ENCODE measurements at regions not wholly inside any gene's neighbourhood (a gene's known extent, or its start where the extent isn't known, plus 50 kb on each side); places are given as distances from the start of the nearest gene placed in this dataset.

DNA sequence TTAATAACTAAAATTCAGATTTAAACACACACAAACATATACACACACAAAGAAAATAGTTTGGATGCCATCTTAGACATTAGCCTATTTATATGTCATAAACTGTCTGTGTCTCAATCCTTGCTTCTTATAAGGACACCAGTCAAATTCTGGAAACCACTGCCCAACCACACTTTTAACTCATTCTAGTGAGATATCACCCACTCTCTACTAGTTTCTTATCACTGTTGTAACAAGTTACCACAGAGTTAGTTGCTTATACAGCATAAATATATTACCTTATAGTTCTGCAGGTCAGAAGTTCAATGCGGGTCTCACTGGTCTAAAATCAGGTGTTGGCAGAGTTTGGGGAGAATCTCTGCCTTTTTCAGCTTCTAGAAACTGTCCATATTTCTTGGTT is 239.1 kb downstream of the MTX2 start:
- no peak for DNase-seq

- no peak for DNase-seq
These were observed 239.9 kb downstream of the MTX2 start for GRCh38 chr2:176508984-176509740.

- no peak for DNase-seq
These were observed 245.0 kb downstream of the MTX2 start for GRCh38 chr2:176514276-176514675.

- DNase-seq, result no peak
These were observed 245.7 kb downstream of the MTX2 start for GRCh38 chr2:176514805-176515500.

GRCh38 chr2:176516051-176516602 is 246.9 kb downstream of the MTX2 start:
- DNase-seq, result no peak

GRCh38 chr2:176518823-176519222 is 249.6 kb downstream of the MTX2 start:
- no peak for DNase-seq

- no peak for DNase-seq
These were observed 252.8 kb downstream of the MTX2 start for GRCh38 chr2:176521878-176522670.

DNA sequence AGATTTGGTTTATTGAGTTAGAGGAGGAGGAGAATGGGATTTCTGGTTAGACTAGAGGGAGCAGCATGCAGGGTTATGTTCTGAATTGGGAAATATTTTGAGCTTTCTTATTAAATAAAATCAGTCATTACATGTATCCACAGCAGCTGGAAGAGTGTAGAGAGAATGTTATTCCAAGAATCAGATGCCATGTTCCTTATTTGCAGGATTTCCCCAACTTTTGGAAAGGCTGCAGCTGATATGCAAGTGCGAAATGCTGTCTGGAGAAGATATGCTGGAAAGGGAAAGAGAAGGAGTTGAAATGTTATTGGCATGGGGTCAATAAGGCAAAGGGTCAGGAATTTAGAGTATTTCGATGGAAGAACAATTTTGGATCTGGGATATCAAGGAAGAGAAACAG is 255.8 kb downstream of the MTX2 start:
- DNase-seq, result no peak

DNA sequence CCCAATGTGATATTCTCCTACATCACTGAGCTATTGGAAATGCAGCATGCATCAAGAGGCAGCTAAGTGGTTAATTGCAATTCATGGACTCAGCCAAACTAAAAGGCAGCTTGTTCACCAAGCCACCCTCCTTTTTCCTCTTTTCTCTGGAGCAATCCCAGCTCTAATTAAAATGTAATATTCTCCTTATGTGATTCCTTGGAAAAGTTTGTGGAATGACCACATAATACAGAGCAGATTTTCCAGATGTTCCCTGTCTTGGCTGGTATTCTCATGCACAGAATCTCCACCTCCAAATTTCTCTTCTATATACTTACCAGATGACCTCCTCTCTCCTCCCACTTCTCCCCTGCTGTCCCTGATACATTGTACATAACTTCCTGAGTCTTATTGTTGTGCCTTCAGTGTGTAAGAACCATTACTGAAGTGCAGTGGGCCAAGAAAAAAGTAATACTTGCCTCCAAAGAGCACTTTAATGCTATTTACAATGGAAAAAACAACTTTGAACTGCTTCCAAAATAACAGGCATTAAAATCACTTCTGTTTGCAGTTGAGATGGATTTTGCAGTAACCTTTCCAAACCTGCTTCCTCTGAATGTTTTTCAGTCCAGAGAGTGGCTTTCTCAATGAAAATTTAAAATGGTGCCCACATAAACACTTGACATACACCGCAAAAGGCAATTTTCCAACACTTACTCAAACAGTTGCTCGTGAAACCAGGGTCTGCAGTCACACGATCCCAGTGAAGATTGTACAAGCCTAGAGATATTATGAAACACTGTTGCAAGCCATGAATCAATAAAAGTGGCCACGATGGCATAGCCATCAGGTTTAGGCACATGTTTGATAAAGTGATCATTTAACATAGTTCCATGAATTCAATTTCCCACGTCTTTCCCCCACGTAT is 258.0 kb downstream of the MTX2 start:
- no peak for DNase-seq

GRCh38 chr2:176531608-176532007 is 262.4 kb downstream of the MTX2 start:
- DNase-seq, result no peak

- DNase-seq, result no peak
These were observed 264.4 kb downstream of the MTX2 start for GRCh38 chr2:176533505-176534193.

GRCh38 chr2:176534798-176535466 is 265.7 kb downstream of the MTX2 start:
- DNase-seq, result no peak

DNA sequence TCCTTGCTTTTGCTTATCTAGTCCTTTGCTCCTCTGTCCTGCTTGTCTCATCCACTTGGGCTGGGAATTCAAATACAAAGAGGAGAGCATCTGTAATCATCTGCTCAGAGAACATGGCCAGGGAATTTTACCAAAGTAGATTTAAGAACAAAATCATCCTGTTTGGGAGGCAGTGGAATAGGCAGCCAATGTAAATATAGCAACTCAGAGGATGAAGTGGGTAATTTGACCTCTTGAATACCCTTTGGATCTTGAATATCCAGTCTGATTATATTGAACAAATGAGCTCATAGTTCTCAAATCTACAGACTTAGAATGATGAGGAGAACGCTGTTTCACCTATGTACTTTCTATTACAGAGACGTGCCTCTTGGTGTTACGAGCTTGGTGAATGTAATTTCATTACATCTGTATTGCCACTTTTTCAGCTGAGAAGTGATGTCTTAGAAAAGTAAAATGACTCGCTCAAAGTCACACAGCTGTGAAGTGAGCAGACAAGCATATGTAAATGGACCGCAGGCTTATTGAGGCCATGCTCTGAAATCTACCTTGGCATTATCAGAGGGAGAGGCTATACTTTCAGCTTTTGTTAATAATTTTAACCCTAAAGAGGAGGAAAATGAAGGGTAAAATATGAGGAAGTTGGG is 266.3 kb downstream of the MTX2 start:
- DNase-seq, result no peak

DNA sequence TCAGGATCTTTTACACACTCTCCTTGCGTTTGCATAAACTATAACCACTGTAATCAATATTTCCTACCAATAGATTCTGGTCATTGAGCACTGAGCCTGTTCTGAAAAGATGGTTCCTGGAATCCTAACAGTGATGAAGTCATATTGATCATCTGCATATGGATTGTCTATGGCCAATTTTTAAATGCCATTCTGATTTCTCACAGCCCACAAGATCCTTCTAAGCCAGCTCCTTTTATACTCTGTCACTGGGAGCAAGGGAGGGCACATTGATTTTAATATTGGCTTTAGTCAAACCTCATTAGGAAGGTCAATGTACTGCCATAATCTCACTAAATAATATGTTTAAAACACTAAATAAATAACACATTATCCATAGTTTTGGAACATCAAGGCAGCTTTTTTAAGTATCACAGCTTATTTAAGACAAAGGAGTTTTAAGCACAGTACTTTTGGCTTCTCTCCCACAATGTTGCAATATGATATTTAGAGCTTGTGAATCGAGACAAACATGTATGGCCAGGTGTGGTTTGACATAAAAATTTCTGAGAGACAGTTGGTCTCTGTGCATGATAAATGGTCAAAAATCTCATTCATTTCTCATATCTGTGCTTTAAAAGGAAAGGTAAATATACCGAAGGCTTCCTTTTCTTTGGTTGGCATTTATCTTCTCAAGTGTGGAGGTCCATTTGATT is 267.3 kb downstream of the MTX2 start:
- DNase-seq, result no peak

DNA sequence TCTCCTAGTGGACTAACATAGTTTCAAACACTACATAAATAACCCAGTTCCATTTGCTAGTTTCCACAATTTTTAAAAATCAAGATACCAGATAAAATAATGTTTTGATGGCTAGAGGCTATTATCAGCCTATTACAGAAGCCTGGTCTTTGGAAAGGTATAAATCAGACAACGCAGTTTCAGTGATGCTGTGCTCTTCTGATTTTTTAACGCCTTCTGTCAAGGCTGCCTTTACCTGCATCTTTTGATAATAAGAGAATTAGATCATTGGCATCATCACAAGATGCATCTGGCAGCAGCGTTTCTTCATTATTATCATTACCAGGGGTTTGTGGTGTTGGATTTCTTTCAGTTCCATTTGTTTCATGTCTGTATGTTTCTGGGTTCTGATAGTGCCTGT is 268.7 kb downstream of the MTX2 start:
- DNase-seq, result no peak

DNA sequence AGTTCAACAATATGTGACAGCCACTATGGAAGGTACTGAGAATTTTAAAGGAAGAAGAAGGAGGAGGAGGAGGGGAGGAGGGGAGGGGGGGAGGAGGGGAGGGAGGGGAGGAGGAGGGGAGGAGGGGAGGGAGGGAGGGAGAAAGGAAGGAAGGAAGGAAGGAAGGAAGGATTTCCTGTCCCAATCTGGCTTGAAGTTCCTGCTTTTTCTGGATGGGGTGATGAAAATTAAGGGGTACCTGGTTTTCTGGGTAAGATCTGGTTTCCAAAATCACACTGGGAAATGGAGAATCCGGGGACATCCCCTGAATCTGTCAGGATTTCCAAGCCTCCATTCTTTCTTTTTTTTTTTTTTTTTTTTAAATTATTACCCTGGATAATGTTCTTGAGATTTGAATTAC is 271.8 kb downstream of the MTX2 start:
- no peak for DNase-seq

DNA sequence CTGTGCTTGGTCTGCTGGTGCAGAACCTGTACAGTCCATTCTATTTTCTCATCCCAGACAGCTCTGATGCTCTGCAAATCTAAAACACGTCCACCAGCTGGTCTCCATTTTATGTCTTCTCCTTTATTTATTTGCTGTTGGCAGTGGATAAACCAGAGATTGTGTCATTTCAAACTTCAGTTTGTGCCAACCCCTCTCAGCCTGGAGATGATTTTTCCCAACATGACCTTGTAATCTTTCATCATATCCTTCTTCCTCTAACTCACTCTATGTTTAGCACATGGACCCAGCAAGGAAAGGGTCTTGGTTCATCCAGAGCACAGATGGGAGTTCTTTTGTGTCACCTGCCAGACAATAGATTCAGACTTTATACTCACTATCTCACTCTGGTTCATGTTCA is 273.2 kb downstream of the MTX2 start:
- DNase-seq, result no peak

DNA sequence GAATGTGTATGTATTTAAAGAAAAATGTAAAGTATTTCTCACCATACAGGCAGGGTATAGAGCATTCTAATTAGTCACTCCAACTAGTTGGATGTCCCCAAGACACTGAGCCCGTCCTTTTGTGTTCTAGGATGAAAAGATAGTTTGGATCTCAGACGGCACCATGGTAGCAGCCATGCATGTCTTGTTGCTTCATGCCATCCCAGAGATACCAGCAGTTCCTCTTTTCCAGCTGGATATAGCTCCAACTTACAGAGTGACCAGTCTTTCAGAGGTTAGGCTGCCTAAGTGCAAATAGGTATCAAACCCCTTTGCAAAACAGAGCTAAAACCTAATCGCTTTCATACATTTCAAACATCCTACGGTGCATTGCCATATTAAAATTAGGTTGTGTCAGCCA is 275.3 kb downstream of the MTX2 start:
- no peak for DNase-seq

DNA sequence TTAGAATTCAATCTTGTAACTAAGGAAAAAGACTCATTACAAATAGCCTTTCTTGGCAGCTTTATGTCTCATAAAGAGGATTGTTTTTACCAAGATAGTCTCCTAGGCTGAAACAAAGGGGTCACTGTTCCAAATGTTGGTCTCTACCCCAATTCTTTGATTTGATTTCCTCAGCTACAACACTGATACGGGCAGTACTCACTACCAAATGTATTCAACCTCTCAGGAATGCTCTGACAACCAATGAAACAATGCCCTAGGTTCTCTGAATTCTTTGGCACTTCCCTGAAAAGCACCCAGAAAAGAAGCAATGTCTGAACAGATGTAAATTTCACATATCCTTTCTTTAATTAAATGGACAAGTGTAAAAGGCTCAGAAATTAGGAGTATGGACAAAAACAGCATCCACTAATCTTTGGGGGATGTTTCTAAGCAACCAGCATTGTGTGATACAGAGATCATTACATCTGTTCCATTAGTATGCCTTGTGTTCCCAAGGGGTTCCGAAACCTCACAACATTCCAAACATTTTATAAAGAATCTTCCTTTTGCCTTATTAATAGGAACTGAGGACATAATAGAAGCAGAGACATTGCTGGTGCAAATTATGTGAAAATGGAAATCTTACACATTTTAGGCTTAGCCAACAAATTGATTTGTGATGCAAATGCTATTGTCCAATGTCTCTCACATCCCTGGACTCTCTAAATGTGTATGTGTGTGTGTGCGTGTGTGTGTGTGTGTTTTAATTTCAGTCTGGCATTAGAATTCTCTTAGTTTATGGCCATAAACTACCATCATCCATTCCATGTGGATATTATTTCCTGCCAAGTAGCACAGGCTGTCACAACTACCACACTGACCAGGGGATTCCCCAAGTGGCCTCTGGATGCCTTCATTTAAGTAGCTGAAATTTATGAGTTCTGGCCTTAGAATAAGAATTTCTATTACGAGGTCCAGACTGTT is 276.0 kb downstream of the MTX2 start:
- no peak for DNase-seq

All from activated CD4-positive, CD25-positive, alpha-beta regulatory T cell (primary cell).